Left forelimb (tissue), 1 donor: ENCODE measurements at regions not wholly inside any gene's neighbourhood (a gene's known extent, or its start where the extent isn't known, plus 50 kb on each side); places are given as distances from the start of the nearest gene placed in this dataset.

ENCODE experiments used
- DNase-seq: peaks from one replicate; pipeline ENCODE4 v3.0.0-alpha.2; 2018; ENCODE audit warnings: low spot score

DNA sequence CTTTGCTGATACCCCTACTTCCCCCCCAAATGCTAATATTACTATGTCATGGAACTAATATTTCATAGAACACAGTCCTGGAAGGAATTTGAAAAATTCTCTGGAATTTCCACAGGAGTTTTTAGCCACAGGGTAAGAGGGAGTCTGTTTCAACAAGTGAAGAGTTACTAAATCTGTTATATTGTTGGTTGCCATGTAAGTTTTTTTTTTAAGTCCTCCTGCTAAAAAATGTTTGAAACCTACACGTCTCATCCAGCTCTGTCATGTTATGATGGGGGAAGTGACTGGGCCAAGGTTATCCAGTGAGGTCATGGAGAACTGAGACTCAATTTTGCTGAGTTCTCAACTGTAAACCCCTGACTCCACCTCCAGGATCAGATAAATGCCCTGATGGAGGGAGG lies 60.8 kb upstream of the USP24 start:
- DNase-seq = no peak

DNA sequence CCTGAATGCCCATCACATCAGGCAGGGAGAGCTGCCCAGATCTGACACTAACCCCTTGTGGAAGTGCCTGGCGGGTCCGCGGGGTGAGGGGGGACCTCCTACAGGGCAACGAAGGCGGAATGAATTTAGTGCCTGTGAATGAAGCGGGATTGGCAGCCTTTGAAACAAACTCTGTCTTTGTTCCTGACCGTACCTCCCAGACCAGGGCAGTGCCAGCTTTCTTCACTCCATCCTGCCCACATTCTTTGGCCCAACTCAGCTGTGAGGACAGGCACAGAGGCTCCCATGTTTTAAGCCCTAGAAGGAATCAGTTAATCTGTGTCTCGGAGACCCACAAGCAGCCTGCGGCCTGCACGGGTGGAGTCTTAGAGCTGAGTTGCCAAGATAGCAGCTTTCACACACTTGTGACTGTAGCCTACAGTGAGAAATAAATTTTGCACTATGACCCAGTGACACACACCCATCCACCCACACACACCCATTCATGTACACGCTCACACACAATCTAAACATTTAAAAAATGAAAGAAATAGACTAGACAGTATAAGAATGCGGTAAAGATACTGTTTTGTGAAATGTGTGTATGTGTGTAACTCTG lies 60.1 kb upstream of the USP24 start:
- DNase-seq = no peak

DNA sequence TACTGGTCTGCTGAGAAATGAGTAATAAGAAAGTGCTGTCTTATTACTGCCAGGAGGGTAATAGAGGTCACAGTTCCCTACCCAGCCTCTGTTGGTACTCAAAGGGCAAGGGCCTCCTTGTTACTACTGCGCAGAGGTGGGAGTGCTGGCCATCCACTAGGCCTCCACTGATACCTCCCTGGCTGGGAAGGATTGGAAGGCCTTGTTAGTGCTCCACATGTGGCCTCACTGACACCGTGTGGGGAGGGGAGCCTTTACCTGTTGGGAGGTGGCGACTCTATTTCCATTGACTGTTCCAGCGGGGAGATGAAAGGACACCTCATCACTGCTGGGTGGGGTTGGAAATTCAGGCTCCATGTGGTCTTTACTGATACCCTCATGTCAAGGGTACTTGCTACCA lies 57.8 kb upstream of the USP24 start:
- no peak for DNase-seq
